NT2/D1 (cell line): ENCODE measurements at regions not wholly inside any gene's neighbourhood (a gene's known extent, or its start where the extent isn't known, plus 50 kb on each side); places are given as distances from the start of the nearest gene placed in this dataset.

Experiments
- SUZ12 ChIP-seq: IDR thresholded peaks from 2 replicates; pipeline ENCODE4 v1.6.1; 2011; ENCODE audit not compliant: insufficient read length, insufficient read depth; ENCODE audit errors: extremely low read depth
- YY1 ChIP-seq: IDR thresholded peaks from 2 replicates; pipeline ENCODE4 v1.6.1; 2011; ENCODE audit not compliant: insufficient read length, insufficient read depth

DNA sequence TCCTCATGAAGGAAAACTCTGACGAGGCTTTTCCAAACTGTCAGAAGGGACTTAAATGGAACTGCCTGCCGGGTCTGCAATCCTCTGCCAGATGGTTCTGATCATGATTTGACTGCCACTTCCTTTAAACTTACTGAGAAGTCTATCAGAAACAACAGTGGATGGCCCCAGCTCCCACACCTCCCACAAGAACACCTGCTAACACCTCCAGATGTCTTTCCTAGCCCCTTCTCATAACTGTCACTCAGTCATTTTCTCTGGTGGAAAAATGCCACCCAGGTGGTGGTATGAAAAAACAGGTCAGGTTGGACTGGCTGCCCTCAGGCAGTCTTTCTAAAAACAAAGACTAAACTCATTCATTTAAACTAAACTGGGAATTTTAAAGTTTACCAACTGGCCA lies 66.7 kb upstream of the ABCD3 start:
- TF ChIP-seq YY1 (no peak), SUZ12 (no peak)
